ENCODE measurements at regions not wholly inside any gene's neighbourhood (a gene's known extent, or its start where the extent isn't known, plus 50 kb on each side); places are given as distances from the start of the nearest gene placed in this dataset.

DNA sequence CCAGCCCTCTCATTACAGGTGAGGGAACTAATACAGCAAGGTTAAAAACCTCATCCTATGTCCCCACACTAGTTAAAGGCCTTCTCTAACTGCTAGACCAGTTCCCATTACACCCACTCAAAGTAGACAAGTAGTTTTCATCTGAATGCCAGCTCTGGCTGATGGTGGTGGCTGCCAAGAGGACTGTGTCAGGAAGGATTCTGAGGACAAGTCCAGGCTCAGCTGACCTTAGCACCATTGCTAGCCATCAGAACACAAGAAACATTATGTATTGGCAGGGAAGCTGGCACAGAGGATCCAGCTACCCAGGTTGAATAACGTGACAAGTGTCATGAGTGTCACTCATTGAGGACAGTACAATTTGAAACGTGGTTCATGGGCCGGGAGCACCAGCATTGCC lies 163.4 kb downstream of the HSD17B3 start (continued):
- no peak for TF ChIP-seq ZNF655 (CRISPR knock-in tag; IDR thresholded peaks at IDR 0.05)
- TF ChIP-seq HSF4 (CRISPR knock-in tag; IDR thresholded peaks at IDR 0.05; ENCODE audit: borderline replicate concordance): no peak
- TF ChIP-seq, protein P1, sequence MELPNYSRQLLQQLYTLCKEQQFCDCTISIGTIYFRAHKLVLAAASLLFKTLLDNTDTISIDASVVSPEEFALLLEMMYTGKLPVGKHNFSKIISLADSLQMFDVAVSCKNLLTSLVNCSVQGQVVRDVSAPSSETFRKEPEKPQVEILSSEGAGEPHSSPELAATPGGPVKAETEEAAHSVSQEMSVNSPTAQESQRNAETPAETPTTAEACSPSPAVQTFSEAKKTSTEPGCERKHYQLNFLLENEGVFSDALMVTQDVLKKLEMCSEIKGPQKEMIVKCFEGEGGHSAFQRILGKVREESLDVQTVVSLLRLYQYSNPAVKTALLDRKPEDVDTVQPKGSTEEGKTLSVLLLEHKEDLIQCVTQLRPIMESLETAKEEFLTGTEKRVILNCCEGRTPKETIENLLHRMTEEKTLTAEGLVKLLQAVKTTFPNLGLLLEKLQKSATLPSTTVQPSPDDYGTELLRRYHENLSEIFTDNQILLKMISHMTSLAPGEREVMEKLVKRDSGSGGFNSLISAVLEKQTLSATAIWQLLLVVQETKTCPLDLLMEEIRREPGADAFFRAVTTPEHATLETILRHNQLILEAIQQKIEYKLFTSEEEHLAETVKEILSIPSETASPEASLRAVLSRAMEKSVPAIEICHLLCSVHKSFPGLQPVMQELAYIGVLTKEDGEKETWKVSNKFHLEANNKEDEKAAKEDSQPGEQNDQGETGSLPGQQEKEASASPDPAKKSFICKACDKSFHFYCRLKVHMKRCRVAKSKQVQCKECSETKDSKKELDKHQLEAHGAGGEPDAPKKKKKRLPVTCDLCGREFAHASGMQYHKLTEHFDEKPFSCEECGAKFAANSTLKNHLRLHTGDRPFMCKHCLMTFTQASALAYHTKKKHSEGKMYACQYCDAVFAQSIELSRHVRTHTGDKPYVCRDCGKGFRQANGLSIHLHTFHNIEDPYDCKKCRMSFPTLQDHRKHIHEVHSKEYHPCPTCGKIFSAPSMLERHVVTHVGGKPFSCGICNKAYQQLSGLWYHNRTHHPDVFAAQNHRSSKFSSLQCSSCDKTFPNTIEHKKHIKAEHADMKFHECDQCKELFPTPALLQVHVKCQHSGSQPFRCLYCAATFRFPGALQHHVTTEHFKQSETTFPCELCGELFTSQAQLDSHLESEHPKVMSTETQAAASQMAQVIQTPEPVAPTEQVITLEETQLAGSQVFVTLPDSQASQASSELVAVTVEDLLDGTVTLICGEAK (IDR thresholded peaks at IDR 0.05): no peak
- TF ChIP-seq, protein P1 (CRISPR knock-in tag; IDR thresholded peaks at IDR 0.05): no peak
- no peak for TF ChIP-seq C11orf30 (IDR thresholded peaks at IDR 0.05; ENCODE audit: low read depth)
- TF ChIP-seq ZKSCAN3 (CRISPR knock-in tag; IDR thresholded peaks at IDR 0.05): no peak
- no peak for TF ChIP-seq STAG1 (CRISPR knock-in tag; IDR thresholded peaks at IDR 0.05; ENCODE audit: borderline replicate concordance)
- TF ChIP-seq TBP (optimal IDR thresholded peaks at IDR 0.05; ENCODE audit: low read depth, low read length): no peak
- TF ChIP-seq E4F1 (CRISPR knock-in tag; IDR thresholded peaks at IDR 0.05; ENCODE audit: borderline replicate concordance): no peak
